Neutrophil (primary cell): ENCODE measurements at regions not wholly inside any gene's neighbourhood (a gene's known extent, or its start where the extent isn't known, plus 50 kb on each side); places are given as distances from the start of the nearest gene placed in this dataset.

ENCODE experiments used
- H3K27ac ChIP-seq: fragments of 200-600 bp; sonication (generic); 2 replicates; pipeline ENCODE4 v1.5.1; 2016; ENCODE audit warnings: mild to moderate bottlenecking, moderate library complexity
- H3K27me3 ChIP-seq: fragments of 200-600 bp; sonication (generic); 2 replicates; pipeline ENCODE4 v1.6.0; 2016; ENCODE audit warnings: mild to moderate bottlenecking
- H3K36me3 ChIP-seq: fragments of 200-600 bp; sonication (generic); 2 replicates; pipeline ENCODE4 v1.5.1; 2017
- H3K4me1 ChIP-seq, 2 experiments: fragments of 200-600 bp in 1 of 2; sonication (generic) in 1 of 2; 1 replicate in 1 of 2; 2 replicates in 1 of 2; pipeline versions ENCODE4 v1.5.1 to v1.6.1; 2013 to 2016; ENCODE audit warnings: low read depth in 1 of 2, low read length in 1 of 2, mild to moderate bottlenecking in 1 of 2, moderate library complexity in 1 of 2; ENCODE audit not compliant: control insufficient read depth in 1 of 2, insufficient read depth in 1 of 2
- H3K4me3 ChIP-seq, 2 experiments: fragments of 200-600 bp in 1 of 2; sonication (generic) in 1 of 2; 1 replicate in 1 of 2; 2 replicates in 1 of 2; pipeline ENCODE4 v1.5.1; 2013 to 2016; ENCODE audit warnings: low read depth in 1 of 2, low read length in 1 of 2, mild to moderate bottlenecking in 1 of 2, moderate library complexity in 1 of 2
- H3K9me3 ChIP-seq: fragments of 200-600 bp; sonication (generic); 2 replicates; pipeline ENCODE4 v1.5.1; 2016
- CTCF ChIP-seq: fragments of 200-600 bp; sonication (generic); IDR thresholded peaks from 2 replicates; pipeline ENCODE4 v1.5.1; 2016; ENCODE audit warnings: antibody characterized with exemption

GRCh38 chr5:155947394-155948062 lies 379.4 kb upstream of the SGCD start:
- H3K27ac ChIP-seq = no peak overlapping the region

GRCh38 chr5:155948576-155948975 lies 378.4 kb upstream of the SGCD start:
- no peaks in the 10 kb centered on the region for H3K9me3 ChIP-seq
- no peaks in the 10 kb centered on the region for H3K4me1 ChIP-seq
- no peaks in the 10 kb centered on the region for H3K36me3 ChIP-seq
- no peak overlapping the region for H3K27ac ChIP-seq
- H3K27me3 ChIP-seq = no peaks in the 10 kb centered on the region
- no peak for TF ChIP-seq CTCF
- no peak overlapping the region for H3K4me3 ChIP-seq

More at GRCh38 chr5:155947394-155948062, 379.4 kb upstream of the SGCD start:
- no peaks in the 10 kb centered on the region for H3K4me1 ChIP-seq
- H3K4me3 ChIP-seq = no peak overlapping the region
- H3K27me3 ChIP-seq = no peaks in the 10 kb centered on the region
- no peak for TF ChIP-seq CTCF
- H3K36me3 ChIP-seq = no peaks in the 10 kb centered on the region
- no peaks in the 10 kb centered on the region for H3K9me3 ChIP-seq

- Histone ChIP-seq H3K4me1 (no peaks in the 10 kb centered on the region), H3K9me3 (no peaks in the 10 kb centered on the region), H3K27me3 (no peaks in the 10 kb centered on the region), H3K27ac (no peak overlapping the region), H3K4me3 (no peak overlapping the region), H3K36me3 (no peaks in the 10 kb centered on the region)
- no peak for TF ChIP-seq CTCF
Measured at GRCh38 chr5:155952486-155953089, 374.4 kb upstream of the SGCD start.

- Histone ChIP-seq H3K36me3 (no peaks in the 10 kb centered on the region), H3K4me1 (no peaks in the 10 kb centered on the region), H3K4me3 (no peak overlapping the region), H3K27me3 (no peaks in the 10 kb centered on the region), H3K27ac (no peak overlapping the region), H3K9me3 (no peaks in the 10 kb centered on the region)
- no peak for TF ChIP-seq CTCF
Measured at GRCh38 chr5:155953335-155953734, 373.6 kb upstream of the SGCD start.

- no peaks in the 10 kb centered on the region for H3K27me3 ChIP-seq
- no peak for TF ChIP-seq CTCF
- H3K4me1 ChIP-seq = no peaks in the 10 kb centered on the region
- no peak overlapping the region for H3K27ac ChIP-seq
- no peaks in the 10 kb centered on the region for H3K9me3 ChIP-seq
- no peak overlapping the region for H3K4me3 ChIP-seq
- no peaks in the 10 kb centered on the region for H3K36me3 ChIP-seq
Measured at GRCh38 chr5:155954701-155955445, 372.1 kb upstream of the SGCD start.
